GM20431 (cell line): ENCODE measurements at regions not wholly inside any gene's neighbourhood (a gene's known extent, or its start where the extent isn't known, plus 50 kb on each side); places are given as distances from the start of the nearest gene placed in this dataset.

Source experiments
- in situ Hi-C: fragments of 300-500 bp; cut with MseI, MboI; formaldehyde crosslinking; loops from one replicate; pipeline ENCODE4 v1.15.0; 2020; ENCODE audit warnings: low sequenced_read_pairs; ENCODE audit not compliant: unreplicated experiment

DNA sequence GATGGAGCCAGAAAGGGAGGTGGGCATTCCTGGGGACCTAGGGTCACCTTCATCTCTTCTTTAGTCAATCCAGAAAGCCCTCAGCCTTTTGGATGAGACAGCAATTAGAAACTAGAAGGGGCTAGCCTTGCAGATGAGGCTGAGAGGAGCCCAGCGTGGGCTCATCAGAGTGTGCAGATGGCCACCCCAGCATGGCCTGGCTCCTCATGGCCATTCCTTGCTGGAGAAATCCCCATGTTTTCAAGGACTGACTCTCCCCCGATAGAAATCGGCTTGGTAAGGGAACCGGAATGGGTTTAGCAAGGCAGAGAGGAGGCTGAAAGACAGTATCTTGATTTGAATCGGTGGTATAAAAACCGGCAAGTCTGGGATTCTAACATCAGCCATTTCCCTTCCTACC, 274.6 kb downstream of the BUD13 start:
- in situ Hi-C loops: no loop called here

DNA sequence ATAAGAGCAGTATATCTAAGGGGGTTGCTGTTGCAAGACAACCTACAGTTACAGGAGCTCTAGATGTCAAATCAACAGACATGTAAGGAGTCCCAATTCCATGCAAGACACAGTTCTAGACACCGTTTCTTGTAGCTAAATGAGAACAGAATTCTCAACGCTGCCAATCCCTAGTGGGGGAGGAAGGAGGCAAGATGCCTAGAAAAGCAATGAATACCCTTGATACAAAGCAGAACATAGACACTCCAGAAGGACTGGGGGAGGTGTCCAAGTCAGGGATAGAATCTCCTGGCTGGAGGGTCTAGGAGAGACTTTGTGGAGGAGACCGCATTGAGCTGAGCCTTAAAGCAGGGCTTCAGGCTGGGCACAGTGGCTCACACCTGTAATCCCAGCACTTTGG, 280.2 kb downstream of the BUD13 start:
- in situ Hi-C loops: no loop called here

DNA sequence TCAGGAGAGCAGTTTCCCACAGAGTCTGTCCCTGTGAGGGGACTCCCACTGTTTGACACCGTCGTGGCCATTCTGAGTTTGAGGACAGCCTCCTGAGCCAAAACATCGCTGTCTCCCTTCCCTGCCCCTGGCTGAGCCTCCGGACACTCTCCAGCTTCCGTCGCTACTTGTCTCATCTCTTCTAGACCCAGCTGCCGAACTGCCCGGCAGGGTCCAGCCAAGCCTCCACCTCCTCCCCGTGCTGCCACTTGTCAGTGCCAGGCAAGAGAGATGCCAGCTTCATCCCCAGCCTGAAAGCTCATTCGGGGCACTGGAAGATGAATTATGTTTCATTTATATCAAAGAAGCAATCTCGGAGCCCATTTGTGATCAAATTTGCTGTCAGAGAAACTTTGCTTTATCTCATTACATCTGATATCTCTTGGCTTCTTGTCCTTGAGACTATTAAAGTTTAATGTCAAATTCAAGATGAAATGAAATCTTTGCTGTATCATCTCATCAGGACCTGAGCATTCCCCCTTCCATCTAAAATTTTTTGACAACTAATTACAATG, 283.9 kb downstream of the BUD13 start:
- in situ Hi-C loops: no loop called here

DNA sequence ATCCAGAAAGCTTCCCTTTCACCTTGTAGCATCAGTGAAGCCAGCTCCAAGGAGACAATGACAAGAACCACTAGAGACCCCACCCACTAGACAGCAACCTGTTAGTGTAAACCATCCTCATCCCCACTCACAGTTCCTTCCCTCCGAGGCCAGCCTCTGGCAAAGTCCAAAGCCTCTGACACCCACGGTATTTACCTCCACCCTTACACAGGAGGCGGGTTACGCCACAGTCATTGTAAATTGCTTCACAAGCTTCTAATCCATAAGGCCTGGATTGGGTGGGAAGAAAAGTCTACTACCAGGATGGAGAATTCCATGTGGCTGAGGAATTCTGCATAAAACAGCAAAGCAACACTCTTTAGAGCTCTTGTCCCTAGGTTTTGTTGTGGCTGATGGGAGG, 287.4 kb downstream of the BUD13 start:
- in situ Hi-C loops: no loop called here

DNA sequence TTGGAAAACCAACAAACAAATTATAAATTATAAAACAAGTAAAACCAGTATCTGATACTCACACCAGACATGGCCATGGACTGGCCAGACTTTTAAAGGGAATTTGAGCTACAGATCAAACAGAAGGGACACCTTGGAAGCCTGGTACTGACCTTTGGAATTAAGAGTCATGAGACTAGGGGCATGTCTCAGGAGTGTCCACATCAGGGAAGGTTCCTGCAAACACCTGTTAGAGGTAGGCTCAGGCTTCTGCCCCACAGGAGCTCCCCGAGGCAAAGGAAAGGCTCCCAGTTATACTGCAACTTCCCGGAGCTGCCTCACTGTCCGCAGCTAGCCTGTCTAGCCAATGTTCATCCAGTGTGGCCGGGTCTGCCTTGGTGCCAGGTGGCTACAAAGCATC, 290.1 kb downstream of the BUD13 start:
- in situ Hi-C loops: no loop called here

DNA sequence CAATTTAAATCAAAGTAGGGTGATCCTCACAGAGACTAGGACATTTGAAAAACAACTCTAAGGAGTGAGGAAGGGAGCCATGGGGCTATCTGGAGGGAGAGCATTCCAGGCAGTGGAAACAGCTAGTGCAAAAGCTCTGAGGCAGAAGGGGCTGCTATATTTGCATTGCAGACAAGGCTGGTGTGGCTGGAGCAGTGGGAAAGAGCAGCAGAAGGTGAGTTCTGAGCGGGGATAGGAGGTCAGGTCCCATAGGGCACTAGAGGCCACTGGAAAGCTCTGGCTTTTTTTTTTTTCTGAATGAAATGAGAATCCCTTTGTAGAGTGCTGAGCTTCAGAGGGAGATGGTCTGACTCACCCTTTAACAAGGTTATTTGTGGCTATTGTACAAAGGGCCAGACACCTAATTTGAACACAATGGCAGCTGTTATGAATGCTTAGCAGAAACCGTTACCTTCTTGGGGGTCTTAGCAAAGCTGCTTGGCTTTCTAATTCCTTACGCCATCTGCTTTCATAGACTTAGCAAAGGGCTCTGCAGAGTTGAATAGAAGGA, 291.6 kb downstream of the BUD13 start:
- in situ Hi-C loops: no loop called here

DNA sequence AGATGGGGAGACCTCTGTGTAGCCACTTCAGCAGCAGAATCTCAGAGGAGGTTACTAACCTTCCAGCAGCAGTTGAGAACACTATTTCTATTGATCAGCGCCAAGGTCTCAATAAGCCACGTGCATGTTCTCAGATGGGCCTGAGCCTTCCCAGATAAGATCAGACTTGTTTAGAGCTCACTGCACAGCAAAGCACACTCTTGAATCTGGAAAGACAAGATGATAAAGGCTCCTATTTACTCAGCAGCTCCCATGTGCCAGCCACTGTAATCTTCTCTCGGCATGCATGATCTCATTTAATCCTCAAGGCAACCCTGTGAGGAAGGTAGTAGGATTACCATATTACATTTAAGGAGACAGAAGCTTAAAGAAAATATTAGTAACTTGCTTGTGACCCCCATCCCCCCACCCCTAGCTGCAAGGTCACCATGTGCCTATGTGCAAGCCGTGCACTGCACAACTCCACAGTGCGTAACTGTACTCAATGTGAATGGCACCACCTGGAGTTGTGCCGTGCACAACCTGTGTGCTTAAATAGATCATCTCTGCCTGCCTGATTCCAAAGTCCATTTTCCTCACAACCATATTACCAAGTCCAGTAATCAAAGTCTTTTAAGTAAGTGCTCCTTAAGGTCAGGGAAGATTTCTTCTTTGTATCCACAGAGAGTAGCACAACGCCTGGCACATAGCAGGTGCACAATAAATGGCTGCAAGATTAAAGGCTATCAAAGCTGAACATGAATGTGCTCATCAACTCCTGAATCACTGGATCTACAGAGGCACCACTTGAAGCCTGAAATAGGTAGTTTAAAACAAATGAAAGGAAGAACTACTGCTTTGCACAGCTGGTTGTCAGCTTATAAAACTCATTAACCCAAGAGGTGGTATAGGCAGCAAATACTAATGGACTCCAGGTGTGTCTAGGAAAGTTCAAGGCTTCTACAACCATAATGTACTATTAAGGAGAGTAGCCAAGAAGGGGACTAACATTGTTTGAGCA, 293.8 kb downstream of the BUD13 start:
- in situ Hi-C loops: no loop called here

DNA sequence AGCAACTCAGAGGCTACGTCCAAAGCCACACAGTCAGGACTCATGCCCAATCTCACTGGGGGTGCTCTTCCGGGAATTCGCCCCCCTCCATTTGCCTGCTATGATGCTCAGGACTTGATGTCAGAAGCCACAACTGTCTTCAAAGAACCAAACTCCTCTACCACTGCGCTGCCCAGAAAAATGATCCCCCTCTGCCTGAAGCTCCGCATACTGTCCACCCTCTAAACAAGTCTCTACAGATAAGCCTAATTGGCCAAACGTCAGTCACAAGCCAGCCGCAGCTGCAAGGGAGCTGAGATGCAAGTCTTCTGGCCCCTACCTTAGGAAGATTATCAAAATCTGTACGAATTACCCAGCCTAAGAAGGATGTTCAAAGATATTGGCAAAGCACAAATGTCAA, 294.6 kb downstream of the BUD13 start:
- in situ Hi-C loops: no loop called here

DNA sequence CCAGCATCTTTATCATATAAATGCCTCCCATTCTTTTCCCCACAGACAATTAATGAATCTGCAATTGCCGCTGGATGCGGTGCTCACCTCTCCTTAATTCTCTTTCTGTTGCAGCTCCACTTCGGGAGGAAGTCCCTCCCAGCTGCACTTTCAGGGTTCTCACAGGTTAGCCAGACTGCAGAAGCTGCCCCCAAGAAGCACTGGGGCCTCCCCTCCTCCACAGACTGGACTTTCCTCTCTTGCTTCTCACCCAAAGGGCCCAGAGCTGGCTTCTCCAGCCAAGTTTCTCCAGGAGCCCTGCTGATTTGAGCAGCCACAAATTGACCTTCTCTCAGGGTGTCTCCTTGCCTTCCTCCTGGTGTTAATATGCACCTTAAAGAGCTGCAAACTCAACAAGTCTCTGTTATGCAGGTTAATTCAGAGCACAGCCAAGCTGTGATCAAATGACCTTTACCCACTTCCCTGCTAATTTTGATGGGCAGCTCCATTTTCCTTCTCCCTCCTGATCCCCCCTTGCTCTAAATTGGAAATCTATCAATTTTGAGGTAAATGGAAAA, 298.9 kb downstream of the BUD13 start:
- in situ Hi-C loops: no loop called here

DNA sequence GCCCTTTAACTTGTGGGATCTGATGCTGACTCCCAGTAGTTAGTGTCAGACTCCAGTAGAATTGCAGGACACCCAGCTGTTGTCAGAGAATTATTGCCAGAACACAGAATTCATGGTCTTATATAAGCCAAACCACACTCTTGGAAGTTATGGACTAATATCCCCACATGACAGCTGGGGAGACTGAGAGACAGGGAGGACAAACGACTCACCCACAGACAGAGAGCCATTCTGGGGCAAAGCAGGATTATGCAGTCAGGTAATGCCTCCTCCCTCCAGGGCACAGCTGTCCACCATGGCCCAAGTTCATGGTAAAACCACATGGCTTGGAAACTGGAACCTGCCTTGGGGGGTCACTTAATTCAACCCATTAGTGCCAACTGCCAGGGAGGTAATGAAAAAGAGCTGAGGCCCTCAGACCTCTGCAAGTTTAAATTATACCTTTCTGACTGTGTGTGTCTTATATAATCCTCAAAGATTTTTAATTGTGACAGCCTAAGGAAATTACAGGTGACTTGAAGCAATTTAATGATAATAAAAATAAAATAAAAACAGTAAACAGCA, 299.5 kb downstream of the BUD13 start:
- in situ Hi-C loops: no loop called here

DNA sequence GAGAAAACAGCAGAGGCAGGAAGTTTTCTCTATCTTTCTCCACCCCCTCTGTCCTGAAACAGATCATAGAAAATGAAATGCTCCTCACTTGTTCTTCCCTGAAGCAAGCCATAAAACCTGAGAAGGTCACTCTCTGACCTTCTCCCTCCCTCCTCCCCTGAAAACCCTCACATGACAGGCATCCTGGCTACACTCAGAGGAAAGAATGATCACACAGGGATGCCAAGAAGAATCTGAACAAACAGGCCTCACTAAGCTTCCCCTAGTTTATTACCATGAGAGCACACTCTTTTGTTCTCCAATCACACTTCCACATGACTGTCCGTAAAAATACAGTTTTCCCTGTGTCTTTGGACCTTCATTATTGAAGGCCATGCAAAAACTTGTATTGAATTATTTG, 300.1 kb downstream of the BUD13 start:
- in situ Hi-C loops: no loop called here

DNA sequence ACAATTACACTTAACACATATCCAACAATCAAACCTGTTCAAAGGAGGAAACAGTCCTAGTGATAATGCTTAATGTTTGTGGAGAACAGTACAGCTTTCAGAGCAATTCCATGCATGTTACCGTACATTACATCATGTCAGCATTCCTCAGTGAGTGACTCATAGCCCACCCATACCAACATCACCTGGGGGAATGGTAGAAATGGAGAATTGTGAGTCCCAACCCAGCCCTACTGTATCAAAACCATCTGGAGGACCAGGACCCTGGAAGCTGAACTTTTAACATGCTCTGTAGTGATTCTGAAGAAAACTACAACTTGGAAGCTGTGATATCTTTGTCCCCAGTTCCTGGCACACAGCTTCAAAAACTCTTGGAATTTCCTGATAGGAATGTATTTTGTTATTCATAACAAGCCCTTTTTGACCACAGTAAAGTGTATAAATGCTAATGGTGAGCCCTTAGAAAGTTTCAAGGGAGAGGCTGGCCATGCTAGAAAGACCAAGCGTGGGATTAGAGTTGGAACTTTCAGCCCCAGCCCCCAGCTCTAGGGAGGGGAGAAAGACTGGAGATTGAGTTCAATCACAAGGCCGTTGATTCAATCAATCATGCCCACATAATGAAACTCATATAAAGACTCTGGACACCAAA, 301.1 kb downstream of the BUD13 start:
- in situ Hi-C loops: no loop called here

DNA sequence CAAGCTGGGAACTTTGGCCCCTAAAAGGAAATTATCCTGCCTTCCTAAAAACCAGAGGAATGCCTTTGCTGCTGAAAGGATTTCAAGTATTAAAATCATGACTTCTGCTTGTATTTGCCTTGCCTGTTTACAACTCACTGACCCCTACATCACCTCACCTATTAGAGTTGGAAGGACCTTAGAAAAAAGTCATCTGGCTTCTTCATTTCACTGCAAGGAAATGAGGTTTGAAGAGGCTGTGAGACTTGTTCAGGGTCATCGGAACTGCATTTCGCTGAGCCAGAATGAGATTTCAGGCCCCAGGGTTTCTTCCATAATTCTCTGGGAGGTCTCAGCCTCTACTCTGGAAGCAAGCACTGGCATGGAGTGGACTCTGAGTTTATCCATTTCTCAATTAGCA, 304.1 kb downstream of the BUD13 start:
- in situ Hi-C loops: no loop called here

DNA sequence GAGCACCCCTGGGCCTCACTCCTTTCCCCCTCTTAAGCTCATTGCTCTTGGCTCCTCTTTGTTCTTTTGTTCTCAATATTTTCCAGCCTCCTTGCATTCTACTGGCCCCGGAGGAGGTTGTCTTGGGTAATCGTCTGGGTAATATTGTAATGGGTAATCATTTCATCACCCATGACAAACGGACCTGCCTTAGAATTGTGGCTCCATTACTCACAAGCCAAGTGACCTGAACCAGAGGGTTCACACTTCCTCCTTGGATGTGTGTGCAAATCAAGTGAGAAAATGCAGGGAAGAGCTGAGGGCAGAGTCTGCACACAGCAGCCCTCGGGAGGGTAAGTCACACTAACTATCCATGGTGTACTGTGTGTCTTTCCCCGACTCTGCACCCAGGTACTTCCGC, 305.0 kb downstream of the BUD13 start:
- in situ Hi-C loops: no loop called here

DNA sequence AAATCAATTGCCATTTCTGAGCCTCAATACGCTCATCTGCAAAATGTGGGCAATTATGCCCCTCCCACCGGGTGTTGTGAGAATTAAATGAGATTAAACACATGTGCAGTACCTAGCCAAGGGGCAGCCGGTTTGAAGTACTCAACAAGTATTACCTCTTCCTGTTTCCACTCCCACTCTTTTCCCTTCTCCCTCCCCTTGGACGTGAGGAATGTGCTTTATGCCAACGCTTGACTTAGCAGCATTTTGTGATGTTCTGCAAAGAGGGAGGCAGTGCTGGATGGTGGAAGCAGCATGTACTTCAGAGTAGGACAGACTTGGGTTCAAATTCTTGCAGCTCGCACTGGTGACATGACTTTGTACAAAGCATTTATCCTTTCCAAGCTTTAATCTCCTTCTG, 306.0 kb downstream of the BUD13 start:
- in situ Hi-C loops: no loop called here

DNA sequence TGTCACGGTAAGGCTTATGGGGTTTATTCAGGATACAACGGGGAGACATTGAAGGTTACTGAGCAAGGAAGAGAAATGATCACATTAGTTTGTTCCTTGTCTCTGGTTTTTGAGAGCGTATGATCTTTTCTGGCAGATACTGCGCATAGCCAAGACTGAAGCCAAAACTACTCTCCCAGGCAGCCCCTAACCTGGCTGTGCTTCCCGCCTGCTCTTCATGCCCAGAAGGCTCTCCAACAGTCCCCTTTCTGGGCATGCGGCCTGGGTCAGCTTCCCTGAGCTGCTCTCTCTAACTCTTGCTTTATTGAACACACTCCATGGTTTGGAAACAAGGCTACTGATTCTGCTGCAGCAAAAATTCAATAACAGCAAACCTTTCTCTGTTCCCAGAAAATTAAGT, 306.6 kb downstream of the BUD13 start:
- in situ Hi-C loops: no loop called here

DNA sequence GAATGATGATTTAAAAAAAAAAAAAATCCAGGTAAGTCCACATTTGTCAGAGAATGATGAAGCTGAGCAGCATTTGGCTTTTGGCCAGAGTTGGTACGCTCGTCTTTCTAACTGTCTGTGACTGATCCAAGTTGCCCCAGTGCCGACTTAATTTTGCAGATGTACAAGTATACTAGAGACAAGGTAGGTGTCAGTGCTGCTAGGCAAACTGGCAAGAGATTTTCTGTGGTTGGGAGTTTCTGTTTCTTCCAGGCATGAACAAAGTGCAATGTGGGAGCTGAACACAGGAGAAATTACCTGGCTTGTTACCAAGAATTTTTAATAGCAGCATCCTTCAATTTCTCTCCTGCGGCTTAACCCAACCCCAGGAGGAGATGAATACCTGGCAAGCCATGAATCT, 307.7 kb downstream of the BUD13 start:
- in situ Hi-C loops: no loop called here

DNA sequence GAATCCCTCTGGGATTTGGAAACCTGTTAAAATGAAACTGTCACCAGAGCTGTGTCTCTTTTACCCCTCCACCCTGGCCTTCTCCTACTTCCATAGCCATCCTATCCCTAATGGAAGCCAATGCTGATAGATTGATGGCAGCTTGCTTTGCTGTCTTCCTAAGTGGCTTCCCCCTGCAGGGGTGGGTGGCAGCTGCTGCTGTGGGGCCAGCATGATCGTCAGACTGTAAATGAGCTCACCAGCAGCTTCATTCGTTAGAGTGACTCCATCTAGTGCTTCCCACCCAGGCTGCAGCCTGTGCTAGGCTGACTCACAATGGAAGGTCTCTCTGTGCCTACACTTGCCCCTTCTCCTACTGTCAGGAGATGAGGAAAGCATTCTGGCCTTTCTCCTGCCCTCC, 311.0 kb downstream of the BUD13 start:
- in situ Hi-C loops: no loop called here

DNA sequence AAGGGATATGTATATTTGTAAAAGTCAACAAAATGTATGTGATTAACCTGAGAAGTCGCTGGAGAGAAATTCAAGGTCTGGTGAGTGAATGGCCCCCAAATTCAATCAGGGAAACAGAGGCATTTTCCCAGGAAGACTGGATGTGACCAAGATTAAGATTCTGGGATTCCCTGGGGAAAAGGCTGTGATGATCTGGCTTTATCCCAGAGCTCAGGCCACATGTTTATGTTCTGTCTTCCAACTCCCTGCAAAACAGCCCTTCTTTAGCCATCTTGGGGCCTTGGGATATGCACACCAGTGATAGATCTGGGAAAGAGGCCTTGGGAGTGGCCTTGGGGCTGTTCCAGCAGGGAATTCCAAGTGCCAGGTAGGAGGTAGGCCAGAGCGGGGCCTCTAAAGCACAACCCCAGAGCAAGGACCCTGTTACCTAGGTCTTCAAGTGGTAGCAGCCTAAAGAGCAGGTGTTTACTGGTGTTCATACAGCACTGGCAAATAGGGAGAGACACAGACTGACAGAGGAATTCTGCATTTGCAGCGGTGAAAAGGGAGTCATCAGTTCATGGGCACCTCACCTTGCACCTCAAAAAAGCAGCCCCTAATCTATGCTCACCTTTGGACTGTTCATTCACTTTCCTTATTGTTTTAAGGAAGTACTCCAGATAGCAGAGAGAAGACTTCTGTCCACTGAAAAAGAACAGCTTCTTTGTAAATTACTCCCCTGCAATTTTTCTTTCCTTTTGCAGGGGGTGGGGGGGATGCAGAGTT, 312.4 kb downstream of the BUD13 start:
- in situ Hi-C loops: no loop called here
